CD14-positive monocyte (primary cell): ENCODE measurements at regions not wholly inside any gene's neighbourhood (a gene's known extent, or its start where the extent isn't known, plus 50 kb on each side); places are given as distances from the start of the nearest gene placed in this dataset.
"Not testable (repeated sequence)": the region's sequence is repeated elsewhere in the genome, so short reads cannot be mapped to it uniquely, and the experiment has no call there.

Experiments
- DNase-seq, 3 donors: peaks; one replicate each; pipeline ENCODE4 v3.0.0-alpha.2; 2011 to 2022
- H2AFZ ChIP-seq: 2 replicates; pipeline ENCODE4 v1.6.0; 2012; ENCODE audit warnings: mild to moderate bottlenecking, low read depth, low read length, inconsistent platforms; ENCODE audit not compliant: insufficient read depth, poor library complexity, severe bottlenecking
- H3K27ac ChIP-seq, 2 donors: 1 replicate in 1 of 2; 2 replicates in 1 of 2; pipeline ENCODE4 v1.5.1; 2012 to 2013; ENCODE audit warnings: low read length in 2 of 2, control low read depth in 1 of 2, inconsistent platforms in 1 of 2, low read depth in 1 of 2, mild to moderate bottlenecking in 1 of 2
- H3K27me3 ChIP-seq, 2 donors: one replicate each; pipeline versions ENCODE4 v1.6.0 to v1.6.1; 2011 to 2013; ENCODE audit warnings: low read length in 2 of 2; ENCODE audit not compliant: control insufficient read depth in 2 of 2, insufficient read depth in 2 of 2
- H3K36me3 ChIP-seq, 2 donors: replicated peaks in 1 of 2; 1 replicate in 1 of 2; 2 replicates in 1 of 2; pipeline versions ENCODE4 v1.5.1 to v1.6.1; 2012 to 2013; ENCODE audit warnings: low read length in 2 of 2, control low read depth in 1 of 2, inconsistent platforms in 1 of 2, mild to moderate bottlenecking in 1 of 2; ENCODE audit not compliant: insufficient read depth in 2 of 2, control insufficient read depth in 1 of 2
- H3K4me1 ChIP-seq, 2 donors: 1 replicate in 1 of 2; 2 replicates in 1 of 2; pipeline versions ENCODE4 v1.5.1 to v1.6.1; 2012 to 2013; ENCODE audit warnings: low read length in 2 of 2, control low read depth in 1 of 2, inconsistent platforms in 1 of 2, mild to moderate bottlenecking in 1 of 2, moderate library complexity in 1 of 2; ENCODE audit not compliant: insufficient read depth in 2 of 2, control insufficient read depth in 1 of 2
- H3K4me2 ChIP-seq: replicated peaks from 2 replicates; pipeline ENCODE3; 2012; ENCODE audit warnings: low read length, moderate library complexity, mild to moderate bottlenecking; ENCODE audit not compliant: poor library complexity, severe bottlenecking; ENCODE audit errors: extremely low read depth
- H3K4me3 ChIP-seq, 3 experiments: fragments of 200-600 bp in 1 of 3; sonication (generic) in 1 of 3; replicated peaks in 1 of 3; 1 replicate in 2 of 3; 2 replicates in 1 of 3; pipeline ENCODE4 v1.5.1; 2011 to 2013; ENCODE audit warnings: low read length in 3 of 3, mild to moderate bottlenecking in 3 of 3, control low read depth in 2 of 3, low read depth in 2 of 3, inconsistent platforms in 1 of 3, moderate library complexity in 1 of 3
- H3K79me2 ChIP-seq: 2 replicates; pipeline ENCODE4 v1.6.0; 2012; ENCODE audit warnings: mild to moderate bottlenecking, control low read depth, inconsistent platforms, low read length, moderate library complexity; ENCODE audit not compliant: insufficient read depth
- H3K9ac ChIP-seq: 2 replicates; pipeline ENCODE4 v1.6.0; 2017; ENCODE audit warnings: low read length, mild to moderate bottlenecking; ENCODE audit not compliant: insufficient read depth, poor library complexity, severe bottlenecking
- H3K9me3 ChIP-seq, 2 donors: replicated peaks in 1 of 2; 1 replicate in 1 of 2; 2 replicates in 1 of 2; pipeline versions ENCODE4 v1.5.1 to v1.6.1; 2012 to 2013; ENCODE audit warnings: low read length in 2 of 2, control low read depth in 1 of 2; ENCODE audit not compliant: control insufficient read depth in 1 of 2, insufficient read depth in 1 of 2
- H4K20me1 ChIP-seq: 2 replicates; pipeline ENCODE4 v1.6.0; 2012; ENCODE audit warnings: mild to moderate bottlenecking, low read length, control low read depth, moderate library complexity; ENCODE audit not compliant: insufficient read depth
- H3K27ac Mint-ChIP-seq, 7 donors: one replicate each; pipeline ENCODE4 v1.8.0; 2020; ENCODE audit warnings: mild to moderate bottlenecking in 7 of 7, mixed read lengths in 7 of 7, moderate library complexity in 6 of 7, inconsistent platforms in 2 of 7
- H3K27me3 Mint-ChIP-seq, 3 donors: one replicate each; pipeline ENCODE4 v1.8.0; 2021 to 2022; ENCODE audit warnings: low read depth in 3 of 3, mild to moderate bottlenecking in 3 of 3, mixed read lengths in 3 of 3, moderate library complexity in 3 of 3, inconsistent platforms in 1 of 3
- H3K36me3 Mint-ChIP-seq, 2 donors: one replicate each; pipeline ENCODE4 v1.8.0; 2020; ENCODE audit warnings: mixed read lengths in 2 of 2, inconsistent platforms in 1 of 2, mild to moderate bottlenecking in 1 of 2
- H3K4me1 Mint-ChIP-seq: one replicate; pipeline ENCODE4 v1.8.0; 2020; ENCODE audit warnings: mild to moderate bottlenecking, mixed read lengths
- H3K4me3 Mint-ChIP-seq, 2 donors: one replicate each; pipeline ENCODE4 v1.8.0; 2020; ENCODE audit warnings: mild to moderate bottlenecking in 2 of 2, mixed read lengths in 2 of 2, moderate library complexity in 1 of 2
- H3K9me3 Mint-ChIP-seq, 7 donors: one replicate each; pipeline ENCODE4 v1.8.0; 2020 to 2022; ENCODE audit warnings: mixed read lengths in 7 of 7, mild to moderate bottlenecking in 6 of 7, moderate library complexity in 6 of 7, inconsistent platforms in 2 of 7
- WGBS: methylation state at CpG from one replicate; pipeline ENCODE4 v1.1.5; 2013; ENCODE audit warnings: missing lambda C conversion rate; ENCODE audit not compliant: insufficient coverage; 5-methylcytosine and 5-hydroxymethylcytosine counted together
- intact Hi-C, 2 donors: fragments of 100-400 bp; cut with micrococcal nuclease; formaldehyde crosslinking; loops; one replicate each; pipeline versions ENCODE4 v1.15.0 to v1.15.1; 2023
- TF ChIP-seq, protein P1 (sequence below): fragments of 200-600 bp; IDR thresholded peaks from one replicate; pipeline ENCODE4 v1.8.0; 2022; ENCODE audit warnings: antibody characterized with exemption, mild to moderate bottlenecking

DNA sequence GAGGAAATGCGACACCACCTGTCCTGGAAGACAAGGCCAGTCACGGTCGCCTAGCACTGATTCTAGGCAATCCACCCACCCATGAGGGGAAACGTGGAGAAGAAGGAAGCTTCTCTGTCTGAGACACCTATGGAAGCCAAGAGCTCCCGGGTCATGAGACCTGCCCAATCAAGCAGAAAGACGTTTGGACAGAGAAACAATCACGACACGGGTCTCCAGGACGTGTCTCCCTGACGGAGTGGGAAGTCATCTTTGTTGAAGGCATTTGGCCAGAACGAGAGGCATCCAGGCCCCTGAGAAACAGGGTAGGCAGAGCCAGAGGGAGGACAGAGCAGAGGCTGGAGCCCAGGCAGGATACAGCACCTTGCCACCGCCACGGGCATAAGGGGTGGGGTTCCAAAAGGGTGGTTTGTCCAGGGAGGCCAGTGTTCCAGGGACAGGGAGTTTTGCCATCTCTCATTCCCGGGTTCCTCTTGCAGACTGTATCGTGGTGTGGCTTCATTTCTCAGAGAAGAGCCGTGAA lies 482.9 kb downstream of the SPATA31A7 start:
- H3K27ac ChIP-seq, H3K36me3 Mint-ChIP-seq, H3K79me2 ChIP-seq, H3K4me1 ChIP-seq, H3K27me3 ChIP-seq, DNase-seq, H3K27me3 Mint-ChIP-seq, H4K20me1 ChIP-seq, H2AFZ ChIP-seq, H3K4me3 Mint-ChIP-seq, H3K4me2 ChIP-seq, H3K36me3 ChIP-seq, H3K9ac ChIP-seq, H3K27ac Mint-ChIP-seq, H3K4me1 Mint-ChIP-seq, H3K4me3 ChIP-seq, intact Hi-C loops: not testable (repeated sequence)
- H3K9me3 Mint-ChIP-seq = peaks cover 46 to 74% (median 64%) of the 10 kb centered on the region in 7 donors
- WGBS = 76% methylated on average over 12 of the region's 16 CpGs
- peaks cover 71 to 76% of the 10 kb centered on the region in 2 donors for H3K9me3 ChIP-seq

DNA sequence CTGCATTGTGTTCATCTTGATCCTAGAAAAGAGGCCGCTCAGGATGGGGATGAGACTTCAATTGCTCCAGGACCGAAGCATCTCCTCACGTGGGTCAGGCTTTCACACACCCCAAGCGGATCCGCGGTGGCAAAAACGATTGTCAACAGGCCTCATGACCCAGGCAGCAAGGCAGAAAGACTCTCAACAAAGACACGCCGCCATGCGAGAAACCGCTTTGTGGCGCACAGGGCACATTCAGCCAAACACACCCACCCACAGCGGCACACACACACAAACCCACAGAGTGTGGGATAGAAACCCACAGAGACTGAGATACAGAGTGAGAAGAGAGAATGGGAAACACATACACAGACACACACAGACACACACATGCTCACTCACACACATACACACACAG lies 483.4 kb downstream of the SPATA31A7 start:
- Histone ChIP-seq H3K4me2 (no peak overlapping the region), H3K36me3 (no peaks in the 10 kb centered on the region), H3K4me3 (no peak overlapping the region), H4K20me1 (no peaks in the 10 kb centered on the region), H2AFZ (no peak overlapping the region), H3K4me1 (no peaks in the 10 kb centered on the region), H3K9me3 (peaks cover 65 to 71% of the 10 kb centered on the region in 2 donors), H3K9ac (no peak overlapping the region), H3K27me3 (no peaks in the 10 kb centered on the region), H3K27ac (no peak overlapping the region), H3K79me2 (no peaks in the 10 kb centered on the region)
- TF ChIP-seq, protein P1, sequence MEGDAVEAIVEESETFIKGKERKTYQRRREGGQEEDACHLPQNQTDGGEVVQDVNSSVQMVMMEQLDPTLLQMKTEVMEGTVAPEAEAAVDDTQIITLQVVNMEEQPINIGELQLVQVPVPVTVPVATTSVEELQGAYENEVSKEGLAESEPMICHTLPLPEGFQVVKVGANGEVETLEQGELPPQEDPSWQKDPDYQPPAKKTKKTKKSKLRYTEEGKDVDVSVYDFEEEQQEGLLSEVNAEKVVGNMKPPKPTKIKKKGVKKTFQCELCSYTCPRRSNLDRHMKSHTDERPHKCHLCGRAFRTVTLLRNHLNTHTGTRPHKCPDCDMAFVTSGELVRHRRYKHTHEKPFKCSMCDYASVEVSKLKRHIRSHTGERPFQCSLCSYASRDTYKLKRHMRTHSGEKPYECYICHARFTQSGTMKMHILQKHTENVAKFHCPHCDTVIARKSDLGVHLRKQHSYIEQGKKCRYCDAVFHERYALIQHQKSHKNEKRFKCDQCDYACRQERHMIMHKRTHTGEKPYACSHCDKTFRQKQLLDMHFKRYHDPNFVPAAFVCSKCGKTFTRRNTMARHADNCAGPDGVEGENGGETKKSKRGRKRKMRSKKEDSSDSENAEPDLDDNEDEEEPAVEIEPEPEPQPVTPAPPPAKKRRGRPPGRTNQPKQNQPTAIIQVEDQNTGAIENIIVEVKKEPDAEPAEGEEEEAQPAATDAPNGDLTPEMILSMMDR = no peak
- Mint-ChIP-seq H3K9me3 (peaks cover 46 to 69% (median 59%) of the 10 kb centered on the region in 7 donors), H3K27me3 (no peaks in the 10 kb centered on the region), H3K4me1 (no peaks in the 10 kb centered on the region), H3K36me3 (no peaks in the 10 kb centered on the region), H3K4me3 (no peak overlapping the region), H3K27ac (no peak overlapping the region)
- DNase-seq = no peak
- 67% methylated on average over 7 of the region's 13 CpGs for WGBS
- intact Hi-C loops = no loop called here
